Stomach smooth muscle (tissue), 2 donors: ENCODE measurements at regions not wholly inside any gene's neighbourhood (a gene's known extent, or its start where the extent isn't known, plus 50 kb on each side); places are given as distances from the start of the nearest gene placed in this dataset.

ENCODE experiments used
- H3K27ac ChIP-seq: one replicate; pipeline ENCODE4 v1.7.0; 2013; ENCODE audit warnings: mild to moderate bottlenecking, low read length, inconsistent platforms
- H3K27me3 ChIP-seq, 2 donors: one replicate each; pipeline ENCODE4 v1.7.0; 2013; ENCODE audit warnings: low read length in 2 of 2; ENCODE audit not compliant: insufficient read depth in 2 of 2, control insufficient read depth in 1 of 2
- H3K36me3 ChIP-seq, 2 donors: one replicate each; pipeline ENCODE4 v1.7.0; 2013; ENCODE audit warnings: low read length in 2 of 2; ENCODE audit not compliant: control insufficient read depth in 2 of 2, insufficient read depth in 2 of 2
- H3K4me1 ChIP-seq: one replicate; pipeline ENCODE4 v1.7.0; 2013; ENCODE audit warnings: low read length; ENCODE audit not compliant: control insufficient read depth, insufficient read depth
- H3K4me3 ChIP-seq, 2 donors: one replicate each; pipeline ENCODE4 v1.7.0; 2013; ENCODE audit warnings: low read length in 2 of 2
- H3K9ac ChIP-seq, 2 donors: one replicate each; pipeline ENCODE4 v1.7.0; 2013; ENCODE audit warnings: low read length in 2 of 2, mild to moderate bottlenecking in 1 of 2
- H3K9me3 ChIP-seq, 2 donors: one replicate each; pipeline ENCODE4 v1.7.0; 2013; ENCODE audit warnings: low read length in 2 of 2; ENCODE audit not compliant: control insufficient read depth in 2 of 2
- donor health status: healthy.
- donor health status: Pancreatic carcinoma.

DNA sequence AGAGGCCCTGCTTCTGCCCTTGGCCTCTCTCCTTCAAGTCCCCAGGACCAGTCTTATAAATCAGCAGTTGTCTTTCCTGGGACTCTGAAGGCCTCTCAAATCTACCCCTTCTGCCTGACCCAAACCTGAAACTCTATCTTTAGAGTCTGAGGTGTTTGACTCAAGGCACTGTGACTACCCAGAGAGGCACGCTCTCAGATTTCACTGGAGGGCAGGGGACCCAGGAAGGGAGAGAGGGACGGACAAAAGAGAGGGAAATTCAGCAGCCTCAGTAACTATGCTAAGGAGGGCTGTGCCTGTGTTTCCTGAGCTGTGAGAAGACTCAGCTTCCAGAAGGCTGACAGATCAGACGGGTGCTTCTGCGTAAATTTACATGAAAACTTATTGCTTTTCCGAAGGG is 217.8 kb downstream of the HAUS1 start:
- no peaks in the 10 kb centered on the region for H3K9me3 ChIP-seq

DNA sequence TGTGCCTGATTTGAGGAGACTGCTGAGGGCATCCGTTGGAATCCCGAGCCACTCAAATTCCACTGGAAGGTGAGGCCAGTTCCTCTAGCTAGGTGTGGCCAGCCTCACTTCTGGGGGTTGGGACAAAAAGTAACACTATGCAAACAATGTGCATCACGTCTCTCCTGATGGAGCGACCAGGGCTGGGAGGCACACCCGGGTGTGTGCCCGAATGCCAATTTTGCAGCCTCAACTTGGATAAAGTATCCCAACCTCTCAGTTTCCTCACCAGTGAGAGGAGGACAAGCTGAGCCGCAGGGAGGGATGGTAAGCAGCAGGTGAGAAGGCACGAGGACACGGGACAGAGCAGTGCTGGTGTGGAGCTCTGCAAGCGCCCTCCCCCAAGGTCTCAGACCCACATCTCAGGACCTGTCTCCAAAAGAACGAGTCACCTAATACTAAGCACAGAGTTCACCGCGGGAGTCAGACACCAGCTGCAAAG is 218.3 kb downstream of the HAUS1 start:
- no peaks in the 10 kb centered on the region for H3K9me3 ChIP-seq
- H3K9ac ChIP-seq = no peak overlapping the region
- no peaks in the 10 kb centered on the region for H3K27me3 ChIP-seq
- no peaks in the 10 kb centered on the region for H3K36me3 ChIP-seq
- no peaks in the 10 kb centered on the region for H3K4me1 ChIP-seq
- no peak overlapping the region for H3K27ac ChIP-seq
- no peak overlapping the region for H3K4me3 ChIP-seq

More for the DNA sequence above, 217.8 kb downstream of the HAUS1 start:
- Histone ChIP-seq H3K27ac (no peak overlapping the region), H3K27me3 (no peaks in the 10 kb centered on the region), H3K4me3 (no peak overlapping the region), H3K9ac (no peak overlapping the region), H3K36me3 (no peaks in the 10 kb centered on the region), H3K4me1 (no peaks in the 10 kb centered on the region)

DNA sequence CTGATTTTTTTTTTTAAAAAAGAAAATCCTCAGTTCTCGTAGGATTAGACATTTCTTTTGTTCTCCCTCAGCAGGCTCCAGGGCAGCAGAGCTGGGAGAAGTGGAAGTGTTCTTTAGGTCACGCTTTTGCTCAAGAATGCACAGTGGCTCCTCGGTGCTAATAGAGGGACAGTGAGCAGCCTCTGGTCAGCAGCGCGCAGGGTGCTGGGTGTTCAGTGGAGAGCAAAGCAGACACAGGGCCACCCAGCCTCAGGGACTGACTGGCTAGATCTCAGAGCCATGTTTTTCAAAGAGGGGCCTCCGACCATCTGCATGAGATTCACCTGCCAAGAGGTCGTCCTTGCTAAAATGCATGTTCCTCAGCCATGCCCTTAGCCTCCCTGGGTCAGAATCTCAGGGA is 218.8 kb downstream of the HAUS1 start:
- no peaks in the 10 kb centered on the region for H3K4me1 ChIP-seq
- H3K9me3 ChIP-seq = no peaks in the 10 kb centered on the region
- H3K27ac ChIP-seq = no peak overlapping the region
- H3K4me3 ChIP-seq = no peak overlapping the region
- H3K9ac ChIP-seq = no peak overlapping the region
- no peaks in the 10 kb centered on the region for H3K27me3 ChIP-seq
- H3K36me3 ChIP-seq = no peaks in the 10 kb centered on the region

DNA sequence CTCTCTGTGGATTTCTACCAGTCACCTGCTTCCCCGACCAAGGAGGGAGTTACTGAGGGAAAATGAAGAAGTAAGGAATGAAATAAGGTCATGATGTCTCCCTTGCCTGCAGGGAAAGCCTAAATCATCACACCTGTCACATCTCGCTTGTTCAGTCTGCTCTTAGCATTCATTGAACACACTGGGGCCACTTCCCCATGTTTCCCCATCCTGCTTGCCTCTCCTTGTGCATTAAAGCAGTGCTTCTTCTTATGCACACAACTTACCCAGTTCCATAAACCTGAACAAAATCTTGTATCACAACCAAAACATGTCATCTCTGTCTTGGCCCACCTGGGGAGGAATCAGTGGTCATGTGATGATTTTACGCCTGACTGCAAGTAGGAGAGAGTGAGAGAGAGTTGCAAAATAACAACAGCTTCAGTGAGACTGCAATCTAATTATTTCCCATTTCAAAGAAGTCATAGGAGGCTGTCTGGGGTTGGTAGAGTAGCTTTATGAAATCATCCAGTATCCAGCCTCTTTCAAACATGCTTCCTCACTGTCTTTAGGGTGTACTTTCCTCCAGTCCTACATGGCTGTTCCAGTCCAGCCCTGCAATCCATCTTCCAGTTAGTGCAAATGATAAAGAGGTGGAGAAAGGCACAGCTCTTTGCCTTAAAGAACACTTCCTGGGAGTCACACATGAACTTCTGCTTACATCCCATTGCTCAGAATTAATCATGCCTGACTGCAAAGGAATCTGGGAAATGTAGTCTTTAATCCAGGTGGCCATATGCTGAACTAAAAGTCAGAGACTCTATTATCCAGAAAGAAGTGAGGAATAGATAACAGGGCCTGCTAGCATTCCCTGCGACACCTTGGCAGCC is 220.1 kb downstream of the HAUS1 start:
- Histone ChIP-seq H3K9ac (no peak overlapping the region), H3K27ac (no peak overlapping the region), H3K4me3 (no peak overlapping the region), H3K36me3 (no peaks in the 10 kb centered on the region), H3K4me1 (no peaks in the 10 kb centered on the region), H3K27me3 (no peaks in the 10 kb centered on the region), H3K9me3 (no peaks in the 10 kb centered on the region)

DNA sequence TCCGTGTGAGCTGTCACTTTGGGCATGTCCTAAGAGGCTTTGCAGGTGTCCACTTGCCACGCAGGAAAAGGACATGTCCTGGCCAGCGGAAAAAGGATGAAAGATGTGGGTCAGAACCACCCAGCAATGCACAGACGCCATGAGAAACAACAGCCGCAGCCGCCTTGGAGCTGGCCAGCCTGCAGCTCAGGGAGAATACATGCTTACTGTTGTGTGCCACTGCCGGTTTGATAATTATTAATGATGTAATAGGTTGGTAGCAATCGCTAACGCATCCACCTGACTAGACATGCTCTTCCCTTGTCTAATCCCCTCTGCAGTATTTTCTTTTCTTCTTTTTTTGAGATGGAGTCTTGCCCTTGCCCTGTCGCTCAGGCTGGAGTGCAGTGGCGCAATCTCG is 221.7 kb downstream of the HAUS1 start:
- Histone ChIP-seq H3K9me3 (no peaks in the 10 kb centered on the region), H3K4me1 (no peaks in the 10 kb centered on the region), H3K27ac (no peak overlapping the region), H3K9ac (no peak overlapping the region), H3K36me3 (no peaks in the 10 kb centered on the region), H3K4me3 (no peak overlapping the region), H3K27me3 (no peaks in the 10 kb centered on the region)

DNA sequence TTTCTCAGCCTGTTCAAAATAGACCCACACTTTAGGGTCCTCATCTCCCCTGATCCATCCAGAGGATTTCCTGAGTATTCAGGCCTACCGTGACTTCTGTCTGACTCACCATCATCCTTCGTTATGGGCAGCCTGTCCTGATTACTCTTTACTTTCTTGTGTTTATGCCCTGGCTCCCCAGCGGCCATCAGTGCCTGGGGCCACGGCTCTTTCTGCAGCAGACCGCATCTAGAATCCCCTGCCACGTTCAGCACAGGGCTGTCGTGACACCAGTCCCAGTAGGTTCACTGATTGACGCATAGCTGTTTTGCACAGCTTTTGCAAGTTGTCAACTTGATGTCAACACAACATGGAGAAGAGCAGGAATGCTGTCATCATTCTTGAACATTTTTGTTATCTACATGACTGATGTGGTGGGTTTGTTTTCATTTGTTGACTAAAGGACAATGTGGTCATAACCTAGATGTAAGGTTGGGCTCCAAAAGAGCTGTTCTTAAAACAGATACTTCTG is 225.6 kb downstream of the HAUS1 start:
- Histone ChIP-seq H3K4me1 (peaks cover 9% of the 10 kb centered on the region), H3K4me3 (no peak overlapping the region), H3K9me3 (no peaks in the 10 kb centered on the region), H3K36me3 (no peaks in the 10 kb centered on the region), H3K27ac (no peak overlapping the region), H3K9ac (no peak overlapping the region), H3K27me3 (no peaks in the 10 kb centered on the region)

DNA sequence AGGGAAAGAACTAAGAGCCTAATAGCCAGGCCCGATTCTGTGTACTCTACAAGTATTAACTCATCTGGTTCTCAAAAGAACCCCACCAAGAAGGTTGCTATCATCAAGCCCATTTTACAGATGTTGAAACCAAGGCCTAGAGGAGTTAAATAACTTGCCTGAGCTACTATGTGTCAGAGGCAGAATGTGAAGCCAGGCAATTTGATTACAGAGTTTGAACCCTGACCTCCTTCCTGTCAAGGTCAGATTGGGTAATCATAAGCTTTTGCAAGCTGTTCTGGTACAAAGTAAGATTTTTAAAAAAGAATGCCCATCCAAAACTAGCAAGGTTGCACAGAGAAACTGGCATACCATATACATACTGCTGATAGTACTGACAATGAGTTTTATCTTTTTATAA is 227.1 kb downstream of the HAUS1 start:
- Histone ChIP-seq H3K4me3 (no peak overlapping the region), H3K9ac (no peak overlapping the region), H3K27ac (no peak overlapping the region), H3K27me3 (no peaks in the 10 kb centered on the region), H3K9me3 (no peaks in the 10 kb centered on the region), H3K36me3 (no peaks in the 10 kb centered on the region), H3K4me1 (peaks cover 16% of the 10 kb centered on the region)

DNA sequence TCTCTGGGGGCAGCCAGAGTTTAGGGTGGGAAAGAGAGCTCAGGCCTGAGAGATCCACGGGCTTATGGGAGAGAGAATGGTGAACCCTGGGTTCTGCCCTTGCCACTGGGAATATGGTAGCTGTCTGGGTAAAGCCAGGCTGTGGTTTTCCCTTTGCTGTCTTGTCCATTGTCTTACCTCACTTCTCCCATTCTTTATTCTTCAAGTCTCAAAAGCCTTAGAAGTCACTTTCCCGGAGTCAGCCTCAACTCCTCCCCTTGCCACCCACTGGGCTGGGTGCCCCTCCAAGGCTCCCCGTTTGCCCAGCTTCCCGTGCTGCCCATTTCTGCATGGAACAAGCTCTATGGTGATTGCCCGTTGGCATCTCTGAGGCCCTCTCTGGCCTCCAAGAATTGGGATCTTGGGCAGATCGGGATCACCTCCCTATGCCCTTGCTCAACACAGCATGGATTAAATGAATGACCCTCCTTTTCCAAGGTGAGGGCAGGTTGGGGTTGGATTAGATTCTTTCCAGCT is 228.2 kb downstream of the HAUS1 start:
- no peaks in the 10 kb centered on the region for H3K27me3 ChIP-seq
- H3K27ac ChIP-seq = no peak overlapping the region
- no peaks in the 10 kb centered on the region for H3K36me3 ChIP-seq
- no peak overlapping the region for H3K9ac ChIP-seq
- H3K4me3 ChIP-seq = no peak overlapping the region
- no peaks in the 10 kb centered on the region for H3K9me3 ChIP-seq
- peaks cover 16% of the 10 kb centered on the region for H3K4me1 ChIP-seq

DNA sequence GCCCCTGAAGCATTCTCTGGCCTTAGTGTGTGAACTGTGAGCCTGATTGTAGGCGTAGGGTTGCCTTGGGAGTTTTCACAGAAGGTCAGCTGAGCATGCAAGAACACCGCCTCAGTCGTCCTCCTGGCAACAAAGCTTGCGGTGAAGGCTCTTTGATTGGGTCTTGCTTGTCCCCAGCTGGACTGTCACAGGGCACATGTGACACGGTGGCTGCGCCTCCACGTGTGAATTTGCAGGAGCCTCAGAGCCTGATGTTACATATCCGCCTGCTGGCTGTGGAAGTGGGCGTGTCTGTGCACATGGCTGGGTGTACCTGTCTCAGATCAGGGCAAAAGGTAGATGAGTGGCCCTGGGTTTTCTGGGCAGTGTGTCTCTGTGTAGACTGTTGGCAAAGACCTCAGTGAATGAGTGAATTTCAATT is 228.7 kb downstream of the HAUS1 start:
- H3K27ac ChIP-seq = no peak overlapping the region

DNA sequence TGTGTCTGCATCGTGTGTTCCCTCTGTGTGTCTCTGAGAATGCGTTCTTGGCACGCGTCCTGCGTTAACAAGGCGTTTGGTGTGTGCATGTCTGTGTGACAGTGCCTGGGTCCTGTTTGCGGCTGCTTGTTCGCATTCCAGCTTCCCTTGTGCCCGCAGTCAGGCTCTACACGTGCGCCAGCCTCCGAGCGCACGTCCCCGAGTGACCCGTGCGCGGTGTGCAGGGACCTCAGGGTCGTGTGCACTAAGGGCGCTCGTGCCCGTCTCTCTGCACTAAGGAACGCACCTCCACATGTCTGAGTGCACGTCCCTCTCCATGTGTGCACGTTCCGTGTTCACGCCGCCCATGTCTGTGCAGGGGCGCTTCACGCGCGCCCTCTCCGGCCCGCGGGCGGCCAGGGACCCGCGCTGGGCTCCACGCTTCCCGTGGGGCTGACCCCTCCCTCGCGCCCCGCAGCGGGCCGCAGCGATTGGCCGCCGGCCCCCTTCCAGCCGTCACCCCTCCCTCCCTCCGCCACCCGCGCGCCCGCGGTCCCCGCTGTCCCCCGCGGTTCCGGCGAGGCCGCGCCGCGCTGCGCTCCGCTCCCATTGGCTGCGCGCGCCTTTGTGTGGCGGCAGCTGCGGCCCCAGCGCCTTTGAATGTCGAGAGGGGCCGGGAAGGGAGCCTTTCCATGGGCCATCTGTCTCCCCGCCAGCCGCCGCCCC is 229.4 kb downstream of the HAUS1 start:
- peak overlapping the region in 1 of 2 donors; percentile 9 for H3K9ac ChIP-seq
- H3K4me1 ChIP-seq = peaks cover 16% of the 10 kb centered on the region
- H3K27ac ChIP-seq = no peak overlapping the region
- H3K9me3 ChIP-seq = no peaks in the 10 kb centered on the region
- H3K4me3 ChIP-seq = peak overlapping the region; percentile 78 to 88
- no peaks in the 10 kb centered on the region for H3K27me3 ChIP-seq
- no peaks in the 10 kb centered on the region for H3K36me3 ChIP-seq

More for the DNA sequence above, 228.7 kb downstream of the HAUS1 start:
- Histone ChIP-seq H3K27me3 (no peaks in the 10 kb centered on the region), H3K9me3 (no peaks in the 10 kb centered on the region), H3K4me1 (peaks cover 16% of the 10 kb centered on the region), H3K4me3 (peak overlapping the region; percentile 78 to 88), H3K36me3 (no peaks in the 10 kb centered on the region), H3K9ac (peak overlapping the region in 1 of 2 donors; percentile 9)
